Stomach (tissue), 8 donors: ENCODE measurements at regions not wholly inside any gene's neighbourhood (a gene's known extent, or its start where the extent isn't known, plus 50 kb on each side); places are given as distances from the start of the nearest gene placed in this dataset.

ENCODE experiments used
- DNase-seq, 2 donors: peaks; one replicate each; pipeline versions ENCODE4 v3.0.0 to v3.0.0-alpha.2; 2013 to 2019
- H3K27ac ChIP-seq, 5 donors: fragments of 200-600 bp in 4 of 5; sonication (generic) in 4 of 5; one replicate each; pipeline ENCODE4 v1.5.1; 2013 to 2019; ENCODE audit warnings: mild to moderate bottlenecking in 1 of 5, moderate library complexity in 1 of 5
- H3K27me3 ChIP-seq, 3 donors: fragments of 200-600 bp; sonication (generic); one replicate each; pipeline ENCODE4 v1.5.1; 2017 to 2019; ENCODE audit warnings: mixed run types in 1 of 3
- H3K36me3 ChIP-seq, 4 donors: fragments of 200-600 bp; sonication (generic); 1 replicate in 3 of 4; 2 replicates in 1 of 4; pipeline ENCODE4 v1.5.1; 2016 to 2019
- H3K4me1 ChIP-seq, 4 donors: fragments of 200-600 bp; sonication (generic); one replicate each; pipeline ENCODE4 v1.5.1; 2016 to 2019
- H3K4me3 ChIP-seq, 4 donors: fragments of 200-600 bp; sonication (generic) in 3 of 4; one replicate each; pipeline ENCODE4 v1.5.1; 2016 to 2019; ENCODE audit warnings: mild to moderate bottlenecking in 1 of 4
- H3K9me3 ChIP-seq, 4 donors: fragments of 200-600 bp; sonication (generic); one replicate each; pipeline ENCODE4 v1.5.1; 2016 to 2019
- CTCF ChIP-seq, 7 experiments: fragments of 450-650 bp in 4 of 7; fragments of 200-600 bp in 3 of 7; sonication (generic) in 3 of 7; IDR thresholded peaks; one replicate each; pipeline ENCODE4 v1.5.1; 2016 to 2019; ENCODE audit warnings: antibody characterized with exemption in 7 of 7, control low read depth in 2 of 7, mild to moderate bottlenecking in 1 of 7
- EP300 ChIP-seq: sonication (generic); formaldehyde crosslinking; IDR thresholded peaks from one replicate; pipeline ENCODE4 v1.6.1; 2017; ENCODE audit warnings: antibody characterized with exemption
- POLR2A ChIP-seq, 4 donors: fragments of 450-650 bp; IDR thresholded peaks; one replicate each; pipeline ENCODE4 v1.6.1; 2016; ENCODE audit warnings: antibody characterized with exemption in 4 of 4, control low read depth in 2 of 4, mild to moderate bottlenecking in 1 of 4, moderate library complexity in 1 of 4
- POLR2AphosphoS5 ChIP-seq, 3 donors: sonication (generic); formaldehyde crosslinking; IDR thresholded peaks; one replicate each; pipeline ENCODE4 v1.6.1; 2016; ENCODE audit warnings: antibody characterized with exemption in 3 of 3
- WGBS, 5 donors: extraction: QIAGEN DNeasy Blood & Tissue Kit in 3 of 5; methylation state at CpG; one replicate each; pipeline versions ENCODE4 v1.1.5 to v1.1.7; 2013 to 2018; 5-methylcytosine and 5-hydroxymethylcytosine counted together
- intact Hi-C: fragments of 100-400 bp; cut with DNase I; formaldehyde crosslinking; loops from one replicate; pipeline ENCODE4 v1.15.1; 2023; ENCODE audit warnings: low total_unique reads
- donor health status: healthy with polysubstance abuse.
- donor health status: Bipolar disorder and iron deficiency.
- donor health status: healthy.

GRCh38 chrX:20980426-20980825 lies 393.8 kb upstream of the CNKSR2 start:
- no peak overlapping the region for H3K27ac ChIP-seq
- H3K27me3 ChIP-seq, result no peaks in the 10 kb centered on the region
- H3K4me1 ChIP-seq, result no peaks in the 10 kb centered on the region
- 53 to 88% (median 78%) methylated on average over 1 of the region's 1 CpG for WGBS, 5 donors
- DNase-seq, result no peak
- H3K9me3 ChIP-seq, result no peaks in the 10 kb centered on the region
- TF ChIP-seq CTCF (IDR thresholded peaks at IDR 0.05) (no peak), EP300 (no peak), POLR2AphosphoS5 (IDR thresholded peaks at IDR 0.05) (no peak), POLR2A (IDR thresholded peaks at IDR 0.05) (no peak)
- intact Hi-C loops, result no loop called here
- no peaks in the 10 kb centered on the region for H3K36me3 ChIP-seq
- no peak overlapping the region for H3K4me3 ChIP-seq

GRCh38 chrX:20974326-20974725 lies 399.9 kb upstream of the CNKSR2 start:
- Histone ChIP-seq H3K36me3 (no peaks in the 10 kb centered on the region), H3K27ac (no peak overlapping the region), H3K9me3 (no peaks in the 10 kb centered on the region), H3K27me3 (no peaks in the 10 kb centered on the region), H3K4me1 (no peaks in the 10 kb centered on the region), H3K4me3 (no peak overlapping the region)
- 89 to 100% (median 93%) methylated on average over 2 of the region's 2 CpGs for WGBS, 5 donors
- intact Hi-C loops, result no loop called here
- no peak for DNase-seq
- TF ChIP-seq CTCF (IDR thresholded peaks at IDR 0.05) (no peak), POLR2AphosphoS5 (IDR thresholded peaks at IDR 0.05) (no peak), EP300 (no peak), POLR2A (IDR thresholded peaks at IDR 0.05) (no peak)

GRCh38 chrX:20973038-20973437 lies 401.2 kb upstream of the CNKSR2 start:
- 29 to 57% (median 47%) methylated on average over 4 of the region's 4 CpGs for WGBS, 5 donors
- Histone ChIP-seq H3K4me3 (no peak overlapping the region), H3K27me3 (no peaks in the 10 kb centered on the region), H3K4me1 (no peaks in the 10 kb centered on the region), H3K9me3 (peaks cover 0 to 5% (median 0%) of the 10 kb centered on the region in 4 donors), H3K36me3 (no peaks in the 10 kb centered on the region), H3K27ac (no peak overlapping the region)
- TF ChIP-seq POLR2A (IDR thresholded peaks at IDR 0.05), result no peak
- TF ChIP-seq EP300, result no peak
- TF ChIP-seq POLR2AphosphoS5 (IDR thresholded peaks at IDR 0.05), result no peak
- TF ChIP-seq CTCF (IDR thresholded peaks at IDR 0.05), result no peak
- intact Hi-C loops, result no loop called here
- no peak for DNase-seq

- H3K27ac ChIP-seq, result no peak overlapping the region
- H3K27me3 ChIP-seq, result no peaks in the 10 kb centered on the region
- peaks cover 0 to 5% (median 0%) of the 10 kb centered on the region in 4 donors for H3K9me3 ChIP-seq
- TF ChIP-seq EP300 (no peak), POLR2AphosphoS5 (IDR thresholded peaks at IDR 0.05) (no peak), POLR2A (IDR thresholded peaks at IDR 0.05) (no peak), CTCF (IDR thresholded peaks at IDR 0.05) (no peak)
- DNase-seq, result no peak
- 72 to 84% (median 77%) methylated on average over 4 of the region's 4 CpGs for WGBS, 5 donors
- H3K4me3 ChIP-seq, result no peak overlapping the region
- no peaks in the 10 kb centered on the region for H3K36me3 ChIP-seq
- no peaks in the 10 kb centered on the region for H3K4me1 ChIP-seq
- intact Hi-C loops, result no loop called here
These were observed 403.0 kb upstream of the CNKSR2 start for GRCh38 chrX:20971250-20971649.
